Lower leg skin (tissue), 3 donors: ENCODE measurements at regions not wholly inside any gene's neighbourhood (a gene's known extent, or its start where the extent isn't known, plus 50 kb on each side); places are given as distances from the start of the nearest gene placed in this dataset.

ENCODE experiments used
- POLR2A ChIP-seq, 2 donors: fragments of 450-650 bp; IDR thresholded peaks; one replicate each; pipeline ENCODE4 v1.6.1; 2016 to 2017; ENCODE audit warnings: antibody characterized with exemption in 2 of 2, mild to moderate bottlenecking in 1 of 2, moderate library complexity in 1 of 2
- TF ChIP-seq, protein P1 (sequence below), 3 donors: fragments of 450-650 bp; IDR thresholded peaks; one replicate each; pipeline ENCODE4 v1.5.1; 2016; ENCODE audit warnings: antibody characterized with exemption in 3 of 3, mild to moderate bottlenecking in 3 of 3, moderate library complexity in 2 of 3

DNA sequence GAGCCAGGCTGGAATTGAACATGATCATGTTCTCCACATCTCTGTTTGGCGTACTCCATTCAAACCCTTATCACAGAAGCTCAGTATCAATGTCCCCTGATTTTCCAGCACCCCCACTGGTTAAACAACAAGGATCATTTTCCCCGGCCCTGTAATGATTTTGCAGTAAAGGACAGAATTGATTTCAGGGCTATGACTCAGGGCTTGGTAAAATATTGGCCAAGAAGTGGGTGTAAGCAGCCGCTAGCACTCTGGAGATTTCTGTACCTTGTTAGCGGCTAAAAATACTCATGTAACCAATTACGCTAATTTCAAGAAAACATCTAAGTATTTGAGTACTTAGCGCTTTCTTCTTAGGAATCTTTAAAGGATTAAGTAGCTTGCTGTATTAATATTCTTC, 69.5 kb upstream of the FNDC3A start:
- TF ChIP-seq, protein P1, sequence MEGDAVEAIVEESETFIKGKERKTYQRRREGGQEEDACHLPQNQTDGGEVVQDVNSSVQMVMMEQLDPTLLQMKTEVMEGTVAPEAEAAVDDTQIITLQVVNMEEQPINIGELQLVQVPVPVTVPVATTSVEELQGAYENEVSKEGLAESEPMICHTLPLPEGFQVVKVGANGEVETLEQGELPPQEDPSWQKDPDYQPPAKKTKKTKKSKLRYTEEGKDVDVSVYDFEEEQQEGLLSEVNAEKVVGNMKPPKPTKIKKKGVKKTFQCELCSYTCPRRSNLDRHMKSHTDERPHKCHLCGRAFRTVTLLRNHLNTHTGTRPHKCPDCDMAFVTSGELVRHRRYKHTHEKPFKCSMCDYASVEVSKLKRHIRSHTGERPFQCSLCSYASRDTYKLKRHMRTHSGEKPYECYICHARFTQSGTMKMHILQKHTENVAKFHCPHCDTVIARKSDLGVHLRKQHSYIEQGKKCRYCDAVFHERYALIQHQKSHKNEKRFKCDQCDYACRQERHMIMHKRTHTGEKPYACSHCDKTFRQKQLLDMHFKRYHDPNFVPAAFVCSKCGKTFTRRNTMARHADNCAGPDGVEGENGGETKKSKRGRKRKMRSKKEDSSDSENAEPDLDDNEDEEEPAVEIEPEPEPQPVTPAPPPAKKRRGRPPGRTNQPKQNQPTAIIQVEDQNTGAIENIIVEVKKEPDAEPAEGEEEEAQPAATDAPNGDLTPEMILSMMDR (IDR thresholded peaks at IDR 0.05): no peak
- no peak for TF ChIP-seq POLR2A (IDR thresholded peaks at IDR 0.05)
